Lower lobe of right lung (tissue), 2 donors: ENCODE measurements at regions not wholly inside any gene's neighbourhood (a gene's known extent, or its start where the extent isn't known, plus 50 kb on each side); places are given as distances from the start of the nearest gene placed in this dataset.

Experiments used
- ATAC-seq, 2 donors: fragments of 200-7000 bp; cut with Tn5 transposase; one replicate each; pipeline ENCODE4 v1.9.1; 2020 to 2022; ENCODE audit warnings: mild to moderate bottlenecking in 2 of 2, moderate library complexity in 2 of 2
- DNase-seq: peaks from one replicate; pipeline ENCODE4 v3.0.0-alpha.2; 2020
- H3K27ac ChIP-seq: fragments of 200-600 bp; one replicate; pipeline ENCODE4 v1.8.0; 2022
- H3K27me3 ChIP-seq: fragments of 200-600 bp; one replicate; pipeline ENCODE4 v1.8.0; 2022; ENCODE audit warnings: low read depth
- H3K36me3 ChIP-seq: fragments of 200-600 bp; one replicate; pipeline ENCODE4 v1.8.0; 2022; ENCODE audit warnings: mild to moderate bottlenecking
- H3K4me1 ChIP-seq: fragments of 200-600 bp; one replicate; pipeline ENCODE4 v1.8.0; 2022
- H3K4me3 ChIP-seq: fragments of 200-600 bp; one replicate; pipeline ENCODE4 v1.8.0; 2022; ENCODE audit warnings: mild to moderate bottlenecking
- H3K9me3 ChIP-seq: fragments of 200-600 bp; one replicate; pipeline ENCODE4 v1.8.0; 2022
- CTCF ChIP-seq: fragments of 200-600 bp; IDR thresholded peaks from one replicate; pipeline ENCODE4 v1.8.0; 2022; ENCODE audit warnings: antibody characterized with exemption, mild to moderate bottlenecking
- intact Hi-C: fragments of 100-400 bp; cut with DNase I; formaldehyde crosslinking; loops from one replicate; pipeline ENCODE4 v1.11.0; 2022
- donor health status: DM: no; HTN: yes; CAD: no; lungs with severe emphysema.

GRCh38 chr7:85655252-85655651, 468.4 kb upstream of the SEMA3D start:
- Histone ChIP-seq H3K27ac (no peak overlapping the region), H3K4me3 (no peak overlapping the region), H3K4me1 (no peaks in the 10 kb centered on the region), H3K27me3 (no peaks in the 10 kb centered on the region), H3K9me3 (no peaks in the 10 kb centered on the region), H3K36me3 (no peaks in the 10 kb centered on the region)
- ATAC-seq (no peak), DNase-seq (no peak)
- TF ChIP-seq CTCF = no peak
- intact Hi-C loops = no loop called here

- H3K27ac ChIP-seq = no peak overlapping the region
- ATAC-seq (no peak), DNase-seq (no peak)
- TF ChIP-seq CTCF = no peak
- H3K9me3 ChIP-seq = no peaks in the 10 kb centered on the region
- intact Hi-C loops = no loop called here
- H3K4me1 ChIP-seq = no peaks in the 10 kb centered on the region
- H3K27me3 ChIP-seq = no peaks in the 10 kb centered on the region
- no peak overlapping the region for H3K4me3 ChIP-seq
- H3K36me3 ChIP-seq = no peaks in the 10 kb centered on the region
These were observed 457.4 kb upstream of the SEMA3D start for GRCh38 chr7:85644272-85644671.

- ATAC-seq (no peak), DNase-seq (no peak)
- H3K4me3 ChIP-seq = no peak overlapping the region
- intact Hi-C loops = no loop called here
- H3K9me3 ChIP-seq = no peaks in the 10 kb centered on the region
- no peak overlapping the region for H3K27ac ChIP-seq
- no peak for TF ChIP-seq CTCF
- H3K4me1 ChIP-seq = no peaks in the 10 kb centered on the region
- no peaks in the 10 kb centered on the region for H3K36me3 ChIP-seq
- H3K27me3 ChIP-seq = no peaks in the 10 kb centered on the region
These were observed 454.5 kb upstream of the SEMA3D start for GRCh38 chr7:85641331-85641730.

GRCh38 chr7:85638394-85638793, 451.5 kb upstream of the SEMA3D start:
- H3K4me3 ChIP-seq = no peak overlapping the region
- no peaks in the 10 kb centered on the region for H3K4me1 ChIP-seq
- no peak for DNase-seq
- H3K9me3 ChIP-seq = no peaks in the 10 kb centered on the region
- H3K27ac ChIP-seq = no peak overlapping the region
- no peaks in the 10 kb centered on the region for H3K36me3 ChIP-seq
- intact Hi-C loops = no loop called here
- no peak for ATAC-seq
- H3K27me3 ChIP-seq = no peaks in the 10 kb centered on the region
- no peak for TF ChIP-seq CTCF

GRCh38 chr7:85634951-85635350, 448.1 kb upstream of the SEMA3D start:
- no peak for ATAC-seq
- no peak overlapping the region for H3K4me3 ChIP-seq
- H3K27me3 ChIP-seq = no peaks in the 10 kb centered on the region
- DNase-seq = no peak
- no peak for TF ChIP-seq CTCF
- H3K4me1 ChIP-seq = no peaks in the 10 kb centered on the region
- intact Hi-C loops = no loop called here
- no peaks in the 10 kb centered on the region for H3K9me3 ChIP-seq
- no peak overlapping the region for H3K27ac ChIP-seq
- no peaks in the 10 kb centered on the region for H3K36me3 ChIP-seq
